Prostate gland (tissue), 2 donors: ENCODE measurements at regions not wholly inside any gene's neighbourhood (a gene's known extent, or its start where the extent isn't known, plus 50 kb on each side); places are given as distances from the start of the nearest gene placed in this dataset.

Source experiments
- POLR2A ChIP-seq: fragments of 450-650 bp; IDR thresholded peaks from one replicate; pipeline ENCODE4 v1.6.1; 2016; ENCODE audit warnings: antibody characterized with exemption, mild to moderate bottlenecking
- TF ChIP-seq, protein P1 (sequence below), 4 experiments: fragments of 200-600 bp in 2 of 4; fragments of 450-650 bp in 2 of 4; sonication (generic) in 2 of 4; IDR thresholded peaks; 1 replicate in 3 of 4; 2 replicates in 1 of 4; pipeline ENCODE4 v1.5.1; 2016 to 2019; ENCODE audit warnings: antibody characterized with exemption in 4 of 4, mild to moderate bottlenecking in 2 of 4, moderate library complexity in 2 of 4

GRCh38 chr11:109306322-109306721 lies 115.7 kb upstream of the C11orf87 start:
- TF ChIP-seq, protein P1, sequence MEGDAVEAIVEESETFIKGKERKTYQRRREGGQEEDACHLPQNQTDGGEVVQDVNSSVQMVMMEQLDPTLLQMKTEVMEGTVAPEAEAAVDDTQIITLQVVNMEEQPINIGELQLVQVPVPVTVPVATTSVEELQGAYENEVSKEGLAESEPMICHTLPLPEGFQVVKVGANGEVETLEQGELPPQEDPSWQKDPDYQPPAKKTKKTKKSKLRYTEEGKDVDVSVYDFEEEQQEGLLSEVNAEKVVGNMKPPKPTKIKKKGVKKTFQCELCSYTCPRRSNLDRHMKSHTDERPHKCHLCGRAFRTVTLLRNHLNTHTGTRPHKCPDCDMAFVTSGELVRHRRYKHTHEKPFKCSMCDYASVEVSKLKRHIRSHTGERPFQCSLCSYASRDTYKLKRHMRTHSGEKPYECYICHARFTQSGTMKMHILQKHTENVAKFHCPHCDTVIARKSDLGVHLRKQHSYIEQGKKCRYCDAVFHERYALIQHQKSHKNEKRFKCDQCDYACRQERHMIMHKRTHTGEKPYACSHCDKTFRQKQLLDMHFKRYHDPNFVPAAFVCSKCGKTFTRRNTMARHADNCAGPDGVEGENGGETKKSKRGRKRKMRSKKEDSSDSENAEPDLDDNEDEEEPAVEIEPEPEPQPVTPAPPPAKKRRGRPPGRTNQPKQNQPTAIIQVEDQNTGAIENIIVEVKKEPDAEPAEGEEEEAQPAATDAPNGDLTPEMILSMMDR (IDR thresholded peaks at IDR 0.05), result no peak
- no peak for TF ChIP-seq POLR2A
